Testis (tissue), 2 donors: ENCODE measurements at regions not wholly inside any gene's neighbourhood (a gene's known extent, or its start where the extent isn't known, plus 50 kb on each side); places are given as distances from the start of the nearest gene placed in this dataset.

Source experiments
- CTCF ChIP-seq, 3 experiments: fragments of 450-650 bp in 2 of 3; fragments of 200-600 bp in 1 of 3; sonication (generic) in 1 of 3; IDR thresholded peaks; one replicate each; pipeline ENCODE4 v1.5.1; 2016 to 2019; ENCODE audit warnings: antibody characterized with exemption in 3 of 3, mild to moderate bottlenecking in 2 of 3, moderate library complexity in 1 of 3
- POLR2A ChIP-seq: fragments of 450-650 bp; IDR thresholded peaks from one replicate; pipeline ENCODE4 v1.6.1; 2017; ENCODE audit warnings: antibody characterized with exemption, mild to moderate bottlenecking, moderate library complexity

- TF ChIP-seq CTCF (IDR thresholded peaks at IDR 0.05) (no peak), POLR2A (no peak)
Measured at GRCh38 chr15:77697893-77698292, 65.2 kb upstream of the LINGO1 start.
